ENCODE measurements at regions not wholly inside any gene's neighbourhood (a gene's known extent, or its start where the extent isn't known, plus 50 kb on each side); places are given as distances from the start of the nearest gene placed in this dataset.

- no peak for DNase-seq (ENCODE audit: low read depth in 2 of 2)
Measured at GRCh38 chr1:244196571-244197285, 145.6 kb downstream of the ZBTB18 start.

GRCh38 chr1:244197851-244198375 is 146.8 kb downstream of the ZBTB18 start:
- no peak for DNase-seq (ENCODE audit: low read depth in 2 of 2)

- no peak for DNase-seq (ENCODE audit: low read depth in 2 of 2)
Measured at GRCh38 chr1:244199902-244200301, 148.8 kb downstream of the ZBTB18 start.

- no peak for DNase-seq (ENCODE audit: low read depth in 2 of 2)
Measured at GRCh38 chr1:244200596-244200995, 149.5 kb downstream of the ZBTB18 start.

GRCh38 chr1:244201750-244202149 is 150.7 kb downstream of the ZBTB18 start:
- no peak for DNase-seq (ENCODE audit: low read depth in 2 of 2)

- DNase-seq (ENCODE audit: low read depth in 2 of 2), result no peak
Measured at GRCh38 chr1:244204004-244204403, 152.9 kb downstream of the ZBTB18 start.

- no peak for DNase-seq (ENCODE audit: low read depth in 2 of 2)
Measured at GRCh38 chr1:244205171-244205570, 154.1 kb downstream of the ZBTB18 start.

GRCh38 chr1:244205906-244206305 is 154.8 kb downstream of the ZBTB18 start:
- DNase-seq (ENCODE audit: low read depth in 2 of 2), result no peak

GRCh38 chr1:244207042-244207934 is 156.2 kb downstream of the ZBTB18 start:
- no peak for DNase-seq (ENCODE audit: low read depth in 2 of 2)

GRCh38 chr1:244207935-244208244 is 156.8 kb downstream of the ZBTB18 start:
- no peak for DNase-seq (ENCODE audit: low read depth in 2 of 2)

- DNase-seq (ENCODE audit: low read depth in 2 of 2), result no peak
Measured at GRCh38 chr1:244209955-244210354, 158.9 kb downstream of the ZBTB18 start.

GRCh38 chr1:244210884-244211558 is 159.9 kb downstream of the ZBTB18 start:
- DNase-seq (ENCODE audit: low read depth in 2 of 2), result no peak

- no peak for DNase-seq (ENCODE audit: low read depth in 2 of 2)
Measured at GRCh38 chr1:244211559-244211944, 160.5 kb downstream of the ZBTB18 start.

GRCh38 chr1:244212219-244212618 is 161.1 kb downstream of the ZBTB18 start:
- no peak for DNase-seq (ENCODE audit: low read depth in 2 of 2)

GRCh38 chr1:244212797-244213475 is 161.9 kb downstream of the ZBTB18 start:
- no peak for DNase-seq (ENCODE audit: low read depth in 2 of 2)

- no peak for DNase-seq (ENCODE audit: low read depth in 2 of 2)
Measured at GRCh38 chr1:244214009-244214967, 163.2 kb downstream of the ZBTB18 start.

GRCh38 chr1:244216836-244217235 is 165.8 kb downstream of the ZBTB18 start:
- DNase-seq (ENCODE audit: low read depth in 2 of 2), result no peak

- DNase-seq (ENCODE audit: low read depth in 2 of 2), result no peak
Measured at GRCh38 chr1:244217711-244218110, 166.6 kb downstream of the ZBTB18 start.

- no peak for DNase-seq (ENCODE audit: low read depth in 2 of 2)
Measured at GRCh38 chr1:244218220-244218619, 167.1 kb downstream of the ZBTB18 start.

- no peak for DNase-seq (ENCODE audit: low read depth in 2 of 2)
Measured at GRCh38 chr1:244219149-244219548, 168.1 kb downstream of the ZBTB18 start.

GRCh38 chr1:244219802-244220201 is 168.7 kb downstream of the ZBTB18 start:
- DNase-seq (ENCODE audit: low read depth in 2 of 2), result no peak

Measured in stimulated activated CD8-positive, alpha-beta memory T cell treated with anti-CD3 and anti-CD28 coated beads, Interleukin-7, amount 100 ng/mL, for 4 hours (primary cell).